ENCODE measurements at regions not wholly inside any gene's neighbourhood (a gene's known extent, or its start where the extent isn't known, plus 50 kb on each side); places are given as distances from the start of the nearest gene placed in this dataset.

- H3K4me2 ChIP-seq (ENCODE audit: insufficient read depth, insufficient read length, low read length): no peak overlapping the region
- H3K27ac Mint-ChIP-seq: no peak overlapping the region
- DNase-seq: no peak
- H3K27me3 ChIP-seq (ENCODE audit: insufficient read depth, low read length): no peaks in the 10 kb centered on the region
- H3K23me2 ChIP-seq (ENCODE audit: insufficient read length, low read depth, low read length, poor library complexity, severe bottlenecking): no peaks in the 10 kb centered on the region
- no peaks in the 10 kb centered on the region for H3K79me2 ChIP-seq (ENCODE audit: insufficient read depth, low read length)
- no peak overlapping the region for H2AFZ ChIP-seq (ENCODE audit: low read length)
- no peak overlapping the region for H2BK120ac ChIP-seq (ENCODE audit: low read depth, low read length, poor library complexity, severe bottlenecking)
- H3K4me3 Mint-ChIP-seq: no peak overlapping the region
- H3K14ac ChIP-seq (ENCODE audit: insufficient read depth, low read length): no peak overlapping the region
- no peak overlapping the region for H2BK15ac ChIP-seq (ENCODE audit: low read depth, low read length)
- H3K36me3 Mint-ChIP-seq (ENCODE audit: insufficient read depth in 1 of 3, low read depth in 3 of 3): peaks cover 2 to 5% (median 3%) of the 10 kb centered on the region in 3 experiments; a peak in 3 of 7 replicates
- no peak overlapping the region for H3K4ac ChIP-seq (ENCODE audit: low read depth, low read length)
- H3K18ac ChIP-seq (ENCODE audit: insufficient read length, low read depth, low read length): no peak overlapping the region
- no peaks in the 10 kb centered on the region for H3K4me1 ChIP-seq (ENCODE audit: insufficient read depth, low read length)
- H4K20me1 ChIP-seq (ENCODE audit: control insufficient read depth, insufficient read depth, insufficient read length): no peaks in the 10 kb centered on the region
- no peak overlapping the region for H3K9ac ChIP-seq (ENCODE audit: extremely low read depth, insufficient read length, low read length)
- no peak overlapping the region for H3K27ac ChIP-seq (ENCODE audit: insufficient read length, low read depth, low read length)
- H2BK20ac ChIP-seq (ENCODE audit: low read depth, low read length, poor library complexity, severe bottlenecking): no peak overlapping the region
- no peak overlapping the region for H3K56ac ChIP-seq (ENCODE audit: insufficient read length, low read depth, low read length)
- no CpG with 5 or more reads among the region's 2 CpGs for WGBS (ENCODE audit: extremely low coverage, insufficient read length, low lambda C conversion rate)
- H4K5ac ChIP-seq (ENCODE audit: insufficient read length, low read depth, low read length): no peak overlapping the region
- no peak overlapping the region for H3K23ac ChIP-seq (ENCODE audit: insufficient read length, low read depth, low read length)
- no peak overlapping the region for H2BK12ac ChIP-seq (ENCODE audit: insufficient read length, low read depth, low read length)
- peaks cover 5 to 7% of the 10 kb centered on the region in 2 experiments; a peak in 3 of 5 replicates for H3K9me3 Mint-ChIP-seq
- H3K9me3 ChIP-seq (ENCODE audit: control insufficient read depth, low read depth, low read length): no peaks in the 10 kb centered on the region
- no peaks in the 10 kb centered on the region for H3K79me1 ChIP-seq (ENCODE audit: insufficient read depth, low read depth, low read length, poor library complexity, severe bottlenecking)
- H4K8ac ChIP-seq (replicated peaks; ENCODE audit: insufficient read length, low read depth, low read length): no peak overlapping the region
- H3K27me3 Mint-ChIP-seq (ENCODE audit: low read depth): no peaks in the 10 kb centered on the region
- no peak for TF ChIP-seq CTCF (conservative IDR thresholded peaks at IDR 0.05)
- H3K4me1 Mint-ChIP-seq: peaks cover 2 to 7% of the 10 kb centered on the region in 2 experiments; a peak in 1 of 4 replicates
- no peak overlapping the region for H3T11ph ChIP-seq (ENCODE audit: low read length)
- no peak overlapping the region for H2AK5ac ChIP-seq (ENCODE audit: insufficient read length, low read length)
- no peak overlapping the region for H4K91ac ChIP-seq (ENCODE audit: insufficient read length, low read depth, low read length)
- no peak overlapping the region for H2BK5ac ChIP-seq (ENCODE audit: insufficient read length, low read length)
Observed at GRCh38 chr5:44246986-44247385, 142.2 kb downstream of the FGF10 start.

All from H9 (cell line).